ENCODE measurements at regions not wholly inside any gene's neighbourhood (a gene's known extent, or its start where the extent isn't known, plus 50 kb on each side); places are given as distances from the start of the nearest gene placed in this dataset.

DNA sequence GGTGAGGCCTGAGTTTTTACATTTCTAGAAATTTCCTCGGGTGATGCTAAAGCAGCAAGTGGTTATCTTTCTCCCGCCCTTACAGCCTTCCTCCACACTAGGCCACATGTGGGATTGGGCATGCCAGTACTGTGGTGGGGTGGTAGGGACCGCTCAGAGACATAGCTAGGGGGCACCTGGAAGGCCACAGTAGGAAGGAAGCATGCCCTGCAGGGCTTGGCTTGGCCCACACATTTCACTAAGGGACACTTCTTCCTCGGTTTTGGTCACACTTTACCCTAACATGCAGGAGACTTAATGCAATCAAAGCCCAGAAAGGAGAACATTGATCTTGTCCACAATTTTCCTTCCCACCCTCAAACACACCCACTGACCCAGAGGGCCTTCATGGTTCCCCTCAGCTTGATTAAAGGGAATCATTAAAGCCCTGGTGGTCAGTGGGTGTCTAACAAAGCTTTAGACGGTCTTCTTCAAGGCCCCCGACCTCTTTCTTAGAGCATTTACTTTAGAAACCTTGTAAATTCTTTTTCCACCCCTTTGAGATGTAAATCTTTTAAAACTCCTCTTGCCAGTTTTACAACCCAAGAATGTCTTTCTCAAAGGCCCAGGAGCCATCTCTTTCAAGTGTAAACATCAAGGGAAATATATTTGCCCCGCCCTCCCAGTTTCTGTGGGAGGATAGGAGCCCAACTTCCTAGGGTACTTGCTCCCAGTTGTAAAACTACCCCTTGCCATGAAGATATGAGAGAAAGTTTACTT is 246.4 kb upstream of the PTBP2 start:
- no peaks in the 10 kb centered on the region for H3K36me3 ChIP-seq (ENCODE audit: control insufficient read depth, insufficient read depth, low read length)
- ChIA-PET CTCF (no interaction called here), POLR2A (no interaction called here)
- DNase-seq (ENCODE audit: low read depth), result no peak
- no peaks in the 10 kb centered on the region for H3K27me3 ChIP-seq (ENCODE audit: control insufficient read depth, insufficient read depth, low read length)
- TF ChIP-seq, protein P1, sequence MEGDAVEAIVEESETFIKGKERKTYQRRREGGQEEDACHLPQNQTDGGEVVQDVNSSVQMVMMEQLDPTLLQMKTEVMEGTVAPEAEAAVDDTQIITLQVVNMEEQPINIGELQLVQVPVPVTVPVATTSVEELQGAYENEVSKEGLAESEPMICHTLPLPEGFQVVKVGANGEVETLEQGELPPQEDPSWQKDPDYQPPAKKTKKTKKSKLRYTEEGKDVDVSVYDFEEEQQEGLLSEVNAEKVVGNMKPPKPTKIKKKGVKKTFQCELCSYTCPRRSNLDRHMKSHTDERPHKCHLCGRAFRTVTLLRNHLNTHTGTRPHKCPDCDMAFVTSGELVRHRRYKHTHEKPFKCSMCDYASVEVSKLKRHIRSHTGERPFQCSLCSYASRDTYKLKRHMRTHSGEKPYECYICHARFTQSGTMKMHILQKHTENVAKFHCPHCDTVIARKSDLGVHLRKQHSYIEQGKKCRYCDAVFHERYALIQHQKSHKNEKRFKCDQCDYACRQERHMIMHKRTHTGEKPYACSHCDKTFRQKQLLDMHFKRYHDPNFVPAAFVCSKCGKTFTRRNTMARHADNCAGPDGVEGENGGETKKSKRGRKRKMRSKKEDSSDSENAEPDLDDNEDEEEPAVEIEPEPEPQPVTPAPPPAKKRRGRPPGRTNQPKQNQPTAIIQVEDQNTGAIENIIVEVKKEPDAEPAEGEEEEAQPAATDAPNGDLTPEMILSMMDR (IDR thresholded peaks at IDR 0.05; ENCODE audit: insufficient read depth, low read depth, low read length), result no peak
- H3K4me3 ChIP-seq (ENCODE audit: low read depth, low read length), result no peak overlapping the region

DNA sequence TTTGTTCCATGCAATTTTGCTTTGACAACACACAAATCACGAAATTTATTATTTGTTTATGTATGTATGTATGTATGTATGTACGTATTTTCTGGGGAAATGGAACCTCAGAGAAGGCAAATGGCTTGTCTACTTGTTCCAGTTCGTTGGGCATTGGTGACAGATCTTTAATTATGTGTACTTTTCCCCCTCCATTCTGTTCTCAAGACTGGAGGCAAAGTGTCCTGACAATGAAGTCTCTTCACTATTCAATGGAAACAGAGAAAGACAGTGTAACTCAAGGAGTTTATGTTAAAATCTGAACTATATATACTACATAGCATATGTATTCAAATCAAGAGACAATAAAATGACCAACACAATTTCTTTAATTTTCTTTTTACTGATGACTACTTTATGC is 245.7 kb upstream of the PTBP2 start:
- no peak for DNase-seq (ENCODE audit: low read depth)
- ChIA-PET POLR2A (no interaction called here), CTCF (no interaction called here)

DNA sequence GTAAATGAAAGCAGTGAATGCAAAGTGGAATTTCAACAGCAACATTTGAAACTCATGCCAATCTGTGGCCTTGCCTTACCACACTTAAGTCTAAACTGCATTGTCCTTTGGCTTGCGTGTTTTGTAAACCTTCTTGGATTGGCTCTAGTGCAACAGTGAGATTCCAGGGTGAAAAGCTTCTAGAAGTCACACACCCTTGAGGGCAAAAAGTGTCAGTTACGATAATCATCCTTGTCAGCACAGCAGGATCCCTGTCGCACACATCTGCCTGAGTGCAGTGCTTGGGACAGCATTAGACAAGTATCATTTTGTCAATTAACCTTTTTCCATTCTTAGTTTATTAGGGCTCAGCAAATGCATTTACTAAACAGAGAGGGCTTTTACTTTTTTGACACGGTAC is 243.4 kb upstream of the PTBP2 start:
- POLR2A ChIA-PET, result no interaction called here
- TF ChIP-seq, protein P1 (IDR thresholded peaks at IDR 0.05; ENCODE audit: insufficient read depth, low read depth, low read length), result no peak
- Histone ChIP-seq H3K27me3 (ENCODE audit: control insufficient read depth, insufficient read depth, low read length) (no peaks in the 10 kb centered on the region), H3K4me3 (ENCODE audit: low read depth, low read length) (no peak overlapping the region), H3K36me3 (ENCODE audit: control insufficient read depth, insufficient read depth, low read length) (no peaks in the 10 kb centered on the region)
- no peak for DNase-seq (ENCODE audit: low read depth)
- CTCF ChIA-PET, result no interaction called here

More for the DNA sequence above, 245.7 kb upstream of the PTBP2 start:
- Histone ChIP-seq H3K4me3 (ENCODE audit: low read depth, low read length) (no peak overlapping the region), H3K27me3 (ENCODE audit: control insufficient read depth, insufficient read depth, low read length) (no peaks in the 10 kb centered on the region), H3K36me3 (ENCODE audit: control insufficient read depth, insufficient read depth, low read length) (no peaks in the 10 kb centered on the region)
- TF ChIP-seq, protein P1 (IDR thresholded peaks at IDR 0.05; ENCODE audit: insufficient read depth, low read depth, low read length), result no peak

DNA sequence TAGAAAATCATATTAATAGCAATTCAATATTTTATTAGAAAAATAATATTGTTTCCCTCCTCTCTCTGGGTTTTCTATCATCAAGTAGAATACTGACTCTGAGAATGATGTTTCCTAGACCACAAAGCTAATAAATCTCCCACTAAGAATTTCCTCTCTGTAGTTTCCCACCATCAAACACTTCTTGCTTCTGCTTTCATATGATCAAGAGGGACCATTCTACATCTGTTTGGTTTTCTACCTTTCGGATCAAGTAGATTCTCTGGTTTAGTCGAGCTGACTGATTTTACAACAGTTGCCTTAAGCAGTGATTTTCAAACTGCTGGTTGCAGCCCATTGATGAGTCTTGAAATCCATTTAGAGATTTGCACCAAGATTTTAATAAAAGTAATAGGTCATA is 240.2 kb upstream of the PTBP2 start:
- TF ChIP-seq, protein P1 (IDR thresholded peaks at IDR 0.05; ENCODE audit: insufficient read depth, low read depth, low read length), result no peak
- Histone ChIP-seq H3K27me3 (ENCODE audit: control insufficient read depth, insufficient read depth, low read length) (no peaks in the 10 kb centered on the region), H3K4me3 (ENCODE audit: low read depth, low read length) (no peak overlapping the region), H3K36me3 (ENCODE audit: control insufficient read depth, insufficient read depth, low read length) (no peaks in the 10 kb centered on the region)
- ChIA-PET POLR2A (no interaction called here), CTCF (interaction anchor here (0.5 kb wide), 1 partner anchor 1270 kb away, joined by 3 read pairs; no protein-coding TSS in a partner anchor)
- no peak for DNase-seq (ENCODE audit: low read depth)

DNA sequence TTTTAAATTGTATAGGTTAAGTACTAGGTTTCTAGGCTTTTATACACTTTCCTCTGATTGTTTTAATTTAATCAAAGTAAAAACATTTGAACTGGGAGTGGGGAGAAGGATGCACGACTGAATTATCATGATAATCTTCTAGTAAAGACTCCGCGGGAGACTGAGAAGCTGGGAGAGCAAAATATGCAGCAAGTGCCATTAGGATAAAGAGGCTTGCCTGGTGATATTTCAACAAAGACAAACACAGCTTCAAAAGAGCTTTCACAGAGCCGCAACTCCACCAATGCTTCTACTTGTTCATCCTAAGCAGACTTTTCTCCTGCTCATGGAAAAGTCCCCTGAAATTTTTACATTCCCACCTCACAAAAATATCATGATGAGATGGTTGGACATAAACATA is 239.0 kb upstream of the PTBP2 start:
- TF ChIP-seq, protein P1 (IDR thresholded peaks at IDR 0.05; ENCODE audit: insufficient read depth, low read depth, low read length), result no peak
- ChIA-PET CTCF (no interaction called here), POLR2A (no interaction called here)

More for the DNA sequence above, 239.0 kb upstream of the PTBP2 start:
- Histone ChIP-seq H3K27me3 (ENCODE audit: control insufficient read depth, insufficient read depth, low read length) (no peaks in the 10 kb centered on the region), H3K4me3 (ENCODE audit: low read depth, low read length) (no peak overlapping the region), H3K36me3 (ENCODE audit: control insufficient read depth, insufficient read depth, low read length) (no peaks in the 10 kb centered on the region)
- no peak for DNase-seq (ENCODE audit: low read depth)

Measured in BJ (cell line).